HepG2 (cell line): ENCODE measurements at regions not wholly inside any gene's neighbourhood (a gene's known extent, or its start where the extent isn't known, plus 50 kb on each side); places are given as distances from the start of the nearest gene placed in this dataset.

Source experiments
- ATAC-seq: fragments of 200-7000 bp; cut with Tn5 transposase; 3 replicates; pipeline ENCODE4 v1.9.1; 2020; ENCODE audit warnings: mild to moderate bottlenecking, moderate library complexity
- BruUV-seq: library from RNA; stranded (reverse); fragments of 400-500 nt; replicated peaks from 2 replicates; lab custom pipeline; 2021; lab: Mats Ljungman, UMichigan
- CTCF ChIA-PET: fragments of 300-600 bp; formaldehyde crosslinking; extraction: SDS; loops from one replicate; lab custom pipeline; 2021; ENCODE audit warnings: low total read pairs, inconsistent platforms, low intra/inter-chr PET ratio; lab: Yijun Ruan, JAX
- POLR2A ChIA-PET: fragments of 350-600 bp; sonication (Branson Sonifier 250); formaldehyde crosslinking; loops from one replicate; lab custom pipeline; 2020; ENCODE audit warnings: antibody characterized with exemption, inconsistent platforms; lab: Yijun Ruan, JAX
- DNase-seq: peaks from one replicate; pipeline ENCODE4 v3.0.0-alpha.2; 2015; ENCODE audit warnings: low spot score
- FAIRE-seq: peaks from 3 replicates; lab custom pipeline; 2011; peaks lifted over from hg19 to GRCh38; lab: Jason Lieb, UNC
- H2AFZ ChIP-seq: one replicate; pipeline ENCODE4 v1.6.1; 2011; ENCODE audit warnings: low read length, inconsistent platforms
- H3K27ac ChIP-seq: fragments of 300-600 bp; 3 replicates; pipeline ENCODE4 v1.8.0; 2011; ENCODE audit warnings: mixed run types, mild to moderate bottlenecking, mixed read lengths, low read length, inconsistent platforms; ENCODE audit not compliant: insufficient read depth; ENCODE audit errors: extremely low read length
- H3K27me3 ChIP-seq, 2 experiments: fragments of 200-600 bp in 1 of 2; 2 replicates in 1 of 2; 3 replicates in 1 of 2; pipeline versions ENCODE4 v1.6.0 to v1.8.0; 2011; ENCODE audit warnings: low read length in 2 of 2, mild to moderate bottlenecking in 2 of 2, moderate library complexity in 2 of 2, inconsistent platforms in 1 of 2; ENCODE audit not compliant: insufficient read depth in 2 of 2, control insufficient read depth in 1 of 2
- H3K36me3 ChIP-seq, 2 experiments: fragments of 200-600 bp in 1 of 2; replicated peaks in 1 of 2; 2 replicates in 1 of 2; 3 replicates in 1 of 2; pipeline versions ENCODE4 v1.5.1 to v1.8.0; 2011; ENCODE audit warnings: low read length in 2 of 2, inconsistent platforms in 1 of 2; ENCODE audit not compliant: insufficient read depth in 2 of 2, control insufficient read depth in 1 of 2
- H3K4me1 ChIP-seq: 2 replicates; pipeline ENCODE4 v1.5.1; 2012; ENCODE audit warnings: low read length, inconsistent platforms; ENCODE audit not compliant: insufficient read depth
- H3K4me2 ChIP-seq: 2 replicates; pipeline ENCODE4 v1.6.0; 2011; ENCODE audit warnings: low read depth, low read length, inconsistent platforms
- H3K4me3 ChIP-seq, 3 experiments: fragments of 200-600 bp in 1 of 3; sonication (generic), shearing (Covaris generic) in 1 of 3; replicated peaks in 1 of 3; 2 replicates each; pipeline ENCODE4 v1.5.1; 2011 to 2016; ENCODE audit warnings: low read length in 3 of 3, inconsistent platforms in 2 of 3, low read depth in 2 of 3, mild to moderate bottlenecking in 2 of 3, control low read depth in 1 of 3, mixed read lengths in 1 of 3; ENCODE audit not compliant: insufficient read depth in 1 of 3
- H3K79me2 ChIP-seq: one replicate; pipeline ENCODE4 v1.6.1; 2011; ENCODE audit warnings: low read length, inconsistent platforms; ENCODE audit not compliant: insufficient read depth
- H3K9ac ChIP-seq: 2 replicates; pipeline ENCODE4 v1.6.0; 2011; ENCODE audit warnings: mild to moderate bottlenecking, low read depth, low read length, inconsistent platforms; ENCODE audit not compliant: insufficient read depth
- H3K9me3 ChIP-seq: 2 replicates; pipeline ENCODE4 v1.5.1; 2012; ENCODE audit warnings: mild to moderate bottlenecking, low read length
- H4K20me1 ChIP-seq: 2 replicates; pipeline ENCODE4 v1.6.0; 2011; ENCODE audit warnings: inconsistent platforms, mild to moderate bottlenecking, low read length, moderate library complexity; ENCODE audit not compliant: insufficient read depth
- EEA1 ChIP-seq: sonication (generic); formaldehyde crosslinking; IDR thresholded peaks from 2 replicates; pipeline ENCODE4 v1.5.1; 2020; ENCODE audit warnings: mild to moderate bottlenecking, missing genetic modification reagents, borderline replicate concordance
- FOXJ3 ChIP-seq: sonication (generic); formaldehyde crosslinking; IDR thresholded peaks from 2 replicates; pipeline ENCODE4 v1.4.0; 2020; ENCODE audit warnings: missing genetic modification reagents, mild to moderate bottlenecking, borderline replicate concordance
- GATAD2A ChIP-seq: IDR thresholded peaks from 2 replicates; pipeline ENCODE4 v1.6.1; 2016
- PAX8 ChIP-seq: sonication (generic); formaldehyde crosslinking; IDR thresholded peaks from 2 replicates; pipeline ENCODE4 v1.8.0; 2022; ENCODE audit warnings: mild to moderate bottlenecking, missing genetic modification reagents, borderline replicate concordance
- TCF12 ChIP-seq, 2 experiments: fragments of 450-650 bp in 1 of 2; sonication (generic) in 1 of 2; formaldehyde crosslinking in 1 of 2; IDR thresholded peaks; 2 replicates each; pipeline versions ENCODE4 v1.6.1 to v1.8.0; 2017 to 2022; ENCODE audit warnings: antibody characterized with exemption in 1 of 2, mild to moderate bottlenecking in 1 of 2, missing genetic modification reagents in 1 of 2, moderate library complexity in 1 of 2
- ZNF350 ChIP-seq: sonication (generic); formaldehyde crosslinking; IDR thresholded peaks from 2 replicates; pipeline ENCODE4 v1.4.0; 2020; ENCODE audit warnings: mild to moderate bottlenecking, low read depth, missing genetic modification reagents, borderline replicate concordance
- whole genome bisulfite sequencing: methylation state at CpG from one replicate; pipeline ENCODE4 v1.1.6; 2017; ENCODE audit warnings: low lambda C conversion rate; 5-methylcytosine and 5-hydroxymethylcytosine counted together
- in situ Hi-C: cut with HindIII; loops from 2 replicates; pipeline ENCODE4 v1.10.0; 2017; ENCODE audit warnings: low pct_unique_long_range_greater_than_20kb; ENCODE audit not compliant: extremely low pct_ligation_motif_present
- intact Hi-C: fragments of 100-400 bp; cut with micrococcal nuclease; formaldehyde crosslinking; loops from one replicate; pipeline ENCODE4 v1.10.0; 2022; ENCODE audit not compliant: unreplicated experiment
- TF ChIP-seq, protein P1 (sequence below): IDR thresholded peaks from 2 replicates; pipeline ENCODE4 v1.4.0; 2020; ENCODE audit warnings: mild to moderate bottlenecking, missing genetic modification reagents
- TF ChIP-seq, protein P2 (sequence below): sonication (generic); formaldehyde crosslinking; IDR thresholded peaks from 2 replicates; pipeline ENCODE4 v1.4.0; 2020; ENCODE audit warnings: mild to moderate bottlenecking, missing genetic modification reagents
- TF ChIP-seq, protein P3 (sequence below): IDR thresholded peaks from 2 replicates; pipeline ENCODE4 v1.6.1; 2016; ENCODE audit warnings: low read depth, control low read depth
- TF ChIP-seq, protein P4 (sequence below): IDR thresholded peaks from 2 replicates; pipeline ENCODE4 v1.6.1; 2012; ENCODE audit warnings: inconsistent platforms
- TF ChIP-seq, protein P5 (sequence below): sonication (generic); formaldehyde crosslinking; IDR thresholded peaks from 2 replicates; pipeline ENCODE4 v1.9.0; 2021; ENCODE audit warnings: mild to moderate bottlenecking, missing genetic modification reagents

DNA sequence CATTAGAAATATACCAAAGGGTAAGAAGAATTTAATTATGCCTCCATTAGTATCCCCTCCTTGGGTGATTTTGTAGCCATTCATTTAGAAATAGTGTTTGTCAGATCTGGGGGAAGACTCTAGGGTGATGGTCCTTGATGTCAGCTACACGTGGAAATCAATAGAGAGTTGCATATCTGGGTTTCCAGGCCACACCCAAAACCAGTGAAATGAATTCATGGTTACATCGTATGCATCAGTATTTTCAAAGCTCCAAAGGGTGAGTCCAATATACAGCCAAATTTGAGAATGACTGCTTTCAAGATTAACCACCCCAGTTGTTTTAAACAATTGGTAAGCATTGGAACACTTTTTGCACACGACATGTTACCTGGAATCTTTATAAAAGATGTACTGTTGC lies 173.4 kb upstream of the SGCD start:
- no peaks in the 10 kb centered on the region for H3K27me3 ChIP-seq
- in situ Hi-C loops (no loop called here), intact Hi-C loops (no loop called here)
- H2AFZ ChIP-seq = no peak overlapping the region
- TF ChIP-seq, protein P1, sequence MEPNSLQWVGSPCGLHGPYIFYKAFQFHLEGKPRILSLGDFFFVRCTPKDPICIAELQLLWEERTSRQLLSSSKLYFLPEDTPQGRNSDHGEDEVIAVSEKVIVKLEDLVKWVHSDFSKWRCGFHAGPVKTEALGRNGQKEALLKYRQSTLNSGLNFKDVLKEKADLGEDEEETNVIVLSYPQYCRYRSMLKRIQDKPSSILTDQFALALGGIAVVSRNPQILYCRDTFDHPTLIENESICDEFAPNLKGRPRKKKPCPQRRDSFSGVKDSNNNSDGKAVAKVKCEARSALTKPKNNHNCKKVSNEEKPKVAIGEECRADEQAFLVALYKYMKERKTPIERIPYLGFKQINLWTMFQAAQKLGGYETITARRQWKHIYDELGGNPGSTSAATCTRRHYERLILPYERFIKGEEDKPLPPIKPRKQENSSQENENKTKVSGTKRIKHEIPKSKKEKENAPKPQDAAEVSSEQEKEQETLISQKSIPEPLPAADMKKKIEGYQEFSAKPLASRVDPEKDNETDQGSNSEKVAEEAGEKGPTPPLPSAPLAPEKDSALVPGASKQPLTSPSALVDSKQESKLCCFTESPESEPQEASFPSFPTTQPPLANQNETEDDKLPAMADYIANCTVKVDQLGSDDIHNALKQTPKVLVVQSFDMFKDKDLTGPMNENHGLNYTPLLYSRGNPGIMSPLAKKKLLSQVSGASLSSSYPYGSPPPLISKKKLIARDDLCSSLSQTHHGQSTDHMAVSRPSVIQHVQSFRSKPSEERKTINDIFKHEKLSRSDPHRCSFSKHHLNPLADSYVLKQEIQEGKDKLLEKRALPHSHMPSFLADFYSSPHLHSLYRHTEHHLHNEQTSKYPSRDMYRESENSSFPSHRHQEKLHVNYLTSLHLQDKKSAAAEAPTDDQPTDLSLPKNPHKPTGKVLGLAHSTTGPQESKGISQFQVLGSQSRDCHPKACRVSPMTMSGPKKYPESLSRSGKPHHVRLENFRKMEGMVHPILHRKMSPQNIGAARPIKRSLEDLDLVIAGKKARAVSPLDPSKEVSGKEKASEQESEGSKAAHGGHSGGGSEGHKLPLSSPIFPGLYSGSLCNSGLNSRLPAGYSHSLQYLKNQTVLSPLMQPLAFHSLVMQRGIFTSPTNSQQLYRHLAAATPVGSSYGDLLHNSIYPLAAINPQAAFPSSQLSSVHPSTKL (CRISPR knock-in tag) = no peak
- TF ChIP-seq EEA1 (CRISPR knock-in tag) = no peak
- TF ChIP-seq FOXJ3 (CRISPR knock-in tag) = no peak
- no peak for TF ChIP-seq ZNF350 (CRISPR knock-in tag)
- TF ChIP-seq, protein P2, sequence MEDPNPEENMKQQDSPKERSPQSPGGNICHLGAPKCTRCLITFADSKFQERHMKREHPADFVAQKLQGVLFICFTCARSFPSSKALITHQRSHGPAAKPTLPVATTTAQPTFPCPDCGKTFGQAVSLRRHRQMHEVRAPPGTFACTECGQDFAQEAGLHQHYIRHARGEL (CRISPR knock-in tag) = no peak
- no peak for TF ChIP-seq GATAD2A (CRISPR knock-in tag)
- no peak for TF ChIP-seq TCF12 (IDR thresholded peaks at IDR 0.05)
- TF ChIP-seq TCF12 (CRISPR knock-in tag; IDR thresholded peaks at IDR 0.05) = no peak
- TF ChIP-seq, protein P3, sequence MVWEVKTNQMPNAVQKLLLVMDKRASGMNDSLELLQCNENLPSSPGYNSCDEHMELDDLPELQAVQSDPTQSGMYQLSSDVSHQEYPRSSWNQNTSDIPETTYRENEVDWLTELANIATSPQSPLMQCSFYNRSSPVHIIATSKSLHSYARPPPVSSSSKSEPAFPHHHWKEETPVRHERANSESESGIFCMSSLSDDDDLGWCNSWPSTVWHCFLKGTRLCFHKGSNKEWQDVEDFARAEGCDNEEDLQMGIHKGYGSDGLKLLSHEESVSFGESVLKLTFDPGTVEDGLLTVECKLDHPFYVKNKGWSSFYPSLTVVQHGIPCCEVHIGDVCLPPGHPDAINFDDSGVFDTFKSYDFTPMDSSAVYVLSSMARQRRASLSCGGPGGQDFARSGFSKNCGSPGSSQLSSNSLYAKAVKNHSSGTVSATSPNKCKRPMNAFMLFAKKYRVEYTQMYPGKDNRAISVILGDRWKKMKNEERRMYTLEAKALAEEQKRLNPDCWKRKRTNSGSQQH (CRISPR knock-in tag) = no peak
- no peak for TF ChIP-seq PAX8 (CRISPR knock-in tag)
- TF ChIP-seq, protein P4, sequence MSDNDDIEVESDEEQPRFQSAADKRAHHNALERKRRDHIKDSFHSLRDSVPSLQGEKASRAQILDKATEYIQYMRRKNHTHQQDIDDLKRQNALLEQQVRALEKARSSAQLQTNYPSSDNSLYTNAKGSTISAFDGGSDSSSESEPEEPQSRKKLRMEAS = no peak
- TF ChIP-seq, protein P5, sequence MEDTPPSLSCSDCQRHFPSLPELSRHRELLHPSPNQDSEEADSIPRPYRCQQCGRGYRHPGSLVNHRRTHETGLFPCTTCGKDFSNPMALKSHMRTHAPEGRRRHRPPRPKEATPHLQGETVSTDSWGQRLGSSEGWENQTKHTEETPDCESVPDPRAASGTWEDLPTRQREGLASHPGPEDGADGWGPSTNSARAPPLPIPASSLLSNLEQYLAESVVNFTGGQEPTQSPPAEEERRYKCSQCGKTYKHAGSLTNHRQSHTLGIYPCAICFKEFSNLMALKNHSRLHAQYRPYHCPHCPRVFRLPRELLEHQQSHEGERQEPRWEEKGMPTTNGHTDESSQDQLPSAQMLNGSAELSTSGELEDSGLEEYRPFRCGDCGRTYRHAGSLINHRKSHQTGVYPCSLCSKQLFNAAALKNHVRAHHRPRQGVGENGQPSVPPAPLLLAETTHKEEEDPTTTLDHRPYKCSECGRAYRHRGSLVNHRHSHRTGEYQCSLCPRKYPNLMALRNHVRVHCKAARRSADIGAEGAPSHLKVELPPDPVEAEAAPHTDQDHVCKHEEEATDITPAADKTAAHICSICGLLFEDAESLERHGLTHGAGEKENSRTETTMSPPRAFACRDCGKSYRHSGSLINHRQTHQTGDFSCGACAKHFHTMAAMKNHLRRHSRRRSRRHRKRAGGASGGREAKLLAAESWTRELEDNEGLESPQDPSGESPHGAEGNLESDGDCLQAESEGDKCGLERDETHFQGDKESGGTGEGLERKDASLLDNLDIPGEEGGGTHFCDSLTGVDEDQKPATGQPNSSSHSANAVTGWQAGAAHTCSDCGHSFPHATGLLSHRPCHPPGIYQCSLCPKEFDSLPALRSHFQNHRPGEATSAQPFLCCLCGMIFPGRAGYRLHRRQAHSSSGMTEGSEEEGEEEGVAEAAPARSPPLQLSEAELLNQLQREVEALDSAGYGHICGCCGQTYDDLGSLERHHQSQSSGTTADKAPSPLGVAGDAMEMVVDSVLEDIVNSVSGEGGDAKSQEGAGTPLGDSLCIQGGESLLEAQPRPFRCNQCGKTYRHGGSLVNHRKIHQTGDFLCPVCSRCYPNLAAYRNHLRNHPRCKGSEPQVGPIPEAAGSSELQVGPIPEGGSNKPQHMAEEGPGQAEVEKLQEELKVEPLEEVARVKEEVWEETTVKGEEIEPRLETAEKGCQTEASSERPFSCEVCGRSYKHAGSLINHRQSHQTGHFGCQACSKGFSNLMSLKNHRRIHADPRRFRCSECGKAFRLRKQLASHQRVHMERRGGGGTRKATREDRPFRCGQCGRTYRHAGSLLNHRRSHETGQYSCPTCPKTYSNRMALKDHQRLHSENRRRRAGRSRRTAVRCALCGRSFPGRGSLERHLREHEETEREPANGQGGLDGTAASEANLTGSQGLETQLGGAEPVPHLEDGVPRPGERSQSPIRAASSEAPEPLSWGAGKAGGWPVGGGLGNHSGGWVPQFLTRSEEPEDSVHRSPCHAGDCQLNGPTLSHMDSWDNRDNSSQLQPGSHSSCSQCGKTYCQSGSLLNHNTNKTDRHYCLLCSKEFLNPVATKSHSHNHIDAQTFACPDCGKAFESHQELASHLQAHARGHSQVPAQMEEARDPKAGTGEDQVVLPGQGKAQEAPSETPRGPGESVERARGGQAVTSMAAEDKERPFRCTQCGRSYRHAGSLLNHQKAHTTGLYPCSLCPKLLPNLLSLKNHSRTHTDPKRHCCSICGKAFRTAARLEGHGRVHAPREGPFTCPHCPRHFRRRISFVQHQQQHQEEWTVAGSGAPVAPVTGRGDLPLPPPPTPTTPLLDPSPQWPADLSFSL (CRISPR knock-in tag) = no peak
- WGBS = 0% methylated on average over 3 of the region's 3 CpGs
- no peak for DNase-seq
- H3K9ac ChIP-seq = no peak overlapping the region
- H3K4me2 ChIP-seq = no peak overlapping the region
- no peaks in the 10 kb centered on the region for H3K9me3 ChIP-seq
- no peaks in the 10 kb centered on the region for H3K4me1 ChIP-seq
- ChIA-PET POLR2A (no interaction called here), CTCF (no interaction called here)
- H3K79me2 ChIP-seq = no peaks in the 10 kb centered on the region
- ATAC-seq = no peak
- H3K27ac ChIP-seq = no peak overlapping the region
- no TSS peak for BruUV-seq
- no peaks in the 10 kb centered on the region for H4K20me1 ChIP-seq
- no peak for FAIRE-seq
- H3K4me3 ChIP-seq = no peak overlapping the region
- H3K36me3 ChIP-seq = no peaks in the 10 kb centered on the region
